A673 (cell line): ENCODE measurements at regions not wholly inside any gene's neighbourhood (a gene's known extent, or its start where the extent isn't known, plus 50 kb on each side); places are given as distances from the start of the nearest gene placed in this dataset.

Experiments used
- EZH2 ChIP-seq: fragments of 200-600 bp; sonication (generic); IDR thresholded peaks from 2 replicates; pipeline ENCODE4 v1.6.1; 2017; ENCODE audit warnings: borderline replicate concordance, low read depth, mild to moderate bottlenecking, mixed read lengths, antibody characterized with exemption, low read length; ENCODE audit not compliant: poor library complexity, severe bottlenecking
- TF ChIP-seq, protein P1 (sequence below): fragments of 300-800, 200-600 bp; sonication (generic); conservative IDR thresholded peaks from 2 replicates; pipeline ENCODE4 v1.5.1; 2017; ENCODE audit warnings: low read depth, mild to moderate bottlenecking, antibody characterized with exemption, low read length, moderate library complexity, mixed read lengths

DNA sequence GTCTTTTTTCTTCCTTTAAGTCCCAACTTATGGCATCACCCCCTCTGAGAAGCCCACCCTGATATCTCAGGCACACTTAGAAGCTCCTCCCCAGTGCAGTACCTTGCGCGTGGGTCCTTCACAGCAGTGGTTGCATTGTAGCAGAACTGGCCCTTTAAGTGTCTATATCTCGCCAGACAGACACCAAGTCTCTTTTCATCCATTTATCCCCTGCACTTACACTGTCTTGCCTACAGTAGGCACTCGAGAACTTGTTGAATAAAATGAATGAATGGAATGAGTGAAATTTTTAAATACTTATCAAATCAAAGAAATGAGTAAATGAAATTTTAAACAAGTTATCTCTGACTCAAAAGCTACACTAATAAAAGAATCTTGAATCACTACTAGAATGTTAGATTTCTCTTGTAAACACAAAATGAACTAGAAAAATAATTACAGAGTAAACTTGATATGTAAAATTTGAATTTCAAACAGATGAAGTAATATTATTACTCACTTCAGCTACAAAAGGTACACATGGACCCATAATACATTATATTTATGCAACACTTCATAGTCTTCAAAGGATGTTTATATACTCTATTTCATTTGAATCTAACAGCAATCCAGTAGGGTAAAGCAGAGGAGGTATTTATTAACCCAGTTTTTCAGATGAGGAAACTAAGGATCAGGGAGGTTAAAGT lies 54.7 kb upstream of the MAN1A2 start:
- TF ChIP-seq, protein P1, sequence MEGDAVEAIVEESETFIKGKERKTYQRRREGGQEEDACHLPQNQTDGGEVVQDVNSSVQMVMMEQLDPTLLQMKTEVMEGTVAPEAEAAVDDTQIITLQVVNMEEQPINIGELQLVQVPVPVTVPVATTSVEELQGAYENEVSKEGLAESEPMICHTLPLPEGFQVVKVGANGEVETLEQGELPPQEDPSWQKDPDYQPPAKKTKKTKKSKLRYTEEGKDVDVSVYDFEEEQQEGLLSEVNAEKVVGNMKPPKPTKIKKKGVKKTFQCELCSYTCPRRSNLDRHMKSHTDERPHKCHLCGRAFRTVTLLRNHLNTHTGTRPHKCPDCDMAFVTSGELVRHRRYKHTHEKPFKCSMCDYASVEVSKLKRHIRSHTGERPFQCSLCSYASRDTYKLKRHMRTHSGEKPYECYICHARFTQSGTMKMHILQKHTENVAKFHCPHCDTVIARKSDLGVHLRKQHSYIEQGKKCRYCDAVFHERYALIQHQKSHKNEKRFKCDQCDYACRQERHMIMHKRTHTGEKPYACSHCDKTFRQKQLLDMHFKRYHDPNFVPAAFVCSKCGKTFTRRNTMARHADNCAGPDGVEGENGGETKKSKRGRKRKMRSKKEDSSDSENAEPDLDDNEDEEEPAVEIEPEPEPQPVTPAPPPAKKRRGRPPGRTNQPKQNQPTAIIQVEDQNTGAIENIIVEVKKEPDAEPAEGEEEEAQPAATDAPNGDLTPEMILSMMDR, result peak; percentile 68
- TF ChIP-seq EZH2, result no peak
